Esophagus mucosa (tissue), 1 donor: ENCODE measurements at regions not wholly inside any gene's neighbourhood (a gene's known extent, or its start where the extent isn't known, plus 50 kb on each side); places are given as distances from the start of the nearest gene placed in this dataset.

Source experiments
- ATAC-seq: fragments of 200-7000 bp; cut with Tn5 transposase; one replicate; pipeline ENCODE4 v1.9.1; 2020
- donor health status: DM: yes; HTN: yes; CAD: no.

GRCh38 chr14:26199590-26200370 lies 398.1 kb downstream of the NOVA1 start:
- ATAC-seq = no peak

GRCh38 chr14:26199096-26199495 lies 398.7 kb downstream of the NOVA1 start:
- no peak for ATAC-seq

- no peak for ATAC-seq
These were observed 403.0 kb downstream of the NOVA1 start for GRCh38 chr14:26194816-26195215.

- ATAC-seq = peak; percentile 46
These were observed 406.2 kb downstream of the NOVA1 start for GRCh38 chr14:26191671-26192070.

GRCh38 chr14:26191123-26191522 lies 406.7 kb downstream of the NOVA1 start:
- ATAC-seq = no peak

GRCh38 chr14:26190646-26191045 lies 407.2 kb downstream of the NOVA1 start:
- no peak for ATAC-seq

- ATAC-seq = no peak
These were observed 409.7 kb downstream of the NOVA1 start for GRCh38 chr14:26187996-26188620.

- ATAC-seq = no peak
These were observed 417.6 kb downstream of the NOVA1 start for GRCh38 chr14:26180221-26180620.

- ATAC-seq = no peak
These were observed 422.2 kb downstream of the NOVA1 start for GRCh38 chr14:26175658-26176057.

- no peak for ATAC-seq
These were observed 423.4 kb downstream of the NOVA1 start for GRCh38 chr14:26174395-26174794.

GRCh38 chr14:26173581-26174110 lies 424.2 kb downstream of the NOVA1 start:
- no peak for ATAC-seq

- no peak for ATAC-seq
These were observed 425.4 kb downstream of the NOVA1 start for GRCh38 chr14:26172396-26172795.

- peak; percentile 23 for ATAC-seq
These were observed 426.9 kb downstream of the NOVA1 start for GRCh38 chr14:26170885-26171284.

GRCh38 chr14:26163761-26164160 lies 434.1 kb downstream of the NOVA1 start:
- ATAC-seq = peak; percentile 71

GRCh38 chr14:26157517-26157916 lies 440.3 kb downstream of the NOVA1 start:
- ATAC-seq = no peak

GRCh38 chr14:26143057-26143456 lies 454.8 kb downstream of the NOVA1 start:
- ATAC-seq = no peak

- peak; percentile 64 for ATAC-seq
These were observed 458.9 kb downstream of the NOVA1 start for GRCh38 chr14:26138764-26139445.

- no peak for ATAC-seq
These were observed 460.7 kb downstream of the NOVA1 start for GRCh38 chr14:26137161-26137560.

- ATAC-seq = no peak
These were observed 465.7 kb downstream of the NOVA1 start for GRCh38 chr14:26132061-26132645.

GRCh38 chr14:26130690-26131089 lies 467.1 kb downstream of the NOVA1 start:
- ATAC-seq = no peak

GRCh38 chr14:26128931-26129671 lies 468.7 kb downstream of the NOVA1 start:
- no peak for ATAC-seq

GRCh38 chr14:26124896-26125438 lies 472.9 kb downstream of the NOVA1 start:
- ATAC-seq = no peak
